ENCODE measurements at regions not wholly inside any gene's neighbourhood (a gene's known extent, or its start where the extent isn't known, plus 50 kb on each side); places are given as distances from the start of the nearest gene placed in this dataset.
"Not testable (repeated sequence)": the region's sequence is repeated elsewhere in the genome, so short reads cannot be mapped to it uniquely, and the experiment has no call there.

GRCh38 chr7:68752485-68753178, 845.6 kb upstream of the AUTS2 start:
- Histone ChIP-seq H3K4me3 (ENCODE audit: low read length) (no peak overlapping the region), H3K4me1 (ENCODE audit: insufficient read depth, low read length) (no peaks in the 10 kb centered on the region), H3K27ac (ENCODE audit: low read length) (no peak overlapping the region), H3K27me3 (ENCODE audit: insufficient read depth, low read length) (no peaks in the 10 kb centered on the region), H3K9ac (ENCODE audit: low read depth, low read length) (no peak overlapping the region), H3K36me3 (ENCODE audit: insufficient read depth, low read depth, low read length) (no peaks in the 10 kb centered on the region), H3K9me3 (ENCODE audit: insufficient read depth, low read depth, low read length) (no peaks in the 10 kb centered on the region)

GRCh38 chr7:68754414-68754813, 843.9 kb upstream of the AUTS2 start:
- Histone ChIP-seq H3K4me3 (ENCODE audit: low read length) (no peak overlapping the region), H3K27ac (ENCODE audit: low read length) (no peak overlapping the region), H3K4me1 (ENCODE audit: insufficient read depth, low read length) (no peaks in the 10 kb centered on the region), H3K36me3 (ENCODE audit: insufficient read depth, low read depth, low read length) (no peaks in the 10 kb centered on the region), H3K9ac (ENCODE audit: low read depth, low read length) (no peak overlapping the region), H3K9me3 (ENCODE audit: insufficient read depth, low read depth, low read length) (no peaks in the 10 kb centered on the region), H3K27me3 (ENCODE audit: insufficient read depth, low read length) (no peaks in the 10 kb centered on the region)

- no peaks in the 10 kb centered on the region for H3K36me3 ChIP-seq (ENCODE audit: insufficient read depth, low read depth, low read length)
- no peak overlapping the region for H3K27ac ChIP-seq (ENCODE audit: low read length)
- no peaks in the 10 kb centered on the region for H3K27me3 ChIP-seq (ENCODE audit: insufficient read depth, low read length)
- H3K9me3 ChIP-seq (ENCODE audit: insufficient read depth, low read depth, low read length): peaks cover under 1% of the 10 kb centered on the region; the same call in 1 of the 2 replicates
- H3K4me1 ChIP-seq (ENCODE audit: insufficient read depth, low read length): no peaks in the 10 kb centered on the region
- no peak overlapping the region for H3K4me3 ChIP-seq (ENCODE audit: low read length)
- no peak overlapping the region for H3K9ac ChIP-seq (ENCODE audit: low read depth, low read length)
Observed at GRCh38 chr7:68756986-68757495, 841.2 kb upstream of the AUTS2 start.

- Histone ChIP-seq H3K9ac (ENCODE audit: low read depth, low read length) (no peak overlapping the region), H3K9me3 (ENCODE audit: insufficient read depth, low read depth, low read length) (peaks cover 12% of the 10 kb centered on the region), H3K27me3 (ENCODE audit: insufficient read depth, low read length) (no peaks in the 10 kb centered on the region), H3K4me3 (ENCODE audit: low read length) (no peak overlapping the region), H3K4me1 (ENCODE audit: insufficient read depth, low read length) (no peaks in the 10 kb centered on the region), H3K36me3 (ENCODE audit: insufficient read depth, low read depth, low read length) (no peaks in the 10 kb centered on the region), H3K27ac (ENCODE audit: low read length) (no peak overlapping the region)
Observed at GRCh38 chr7:68760556-68760955, 837.7 kb upstream of the AUTS2 start.

GRCh38 chr7:68767462-68767861, 830.8 kb upstream of the AUTS2 start:
- Histone ChIP-seq H3K4me1 (ENCODE audit: insufficient read depth, low read length) (no peaks in the 10 kb centered on the region), H3K27ac (ENCODE audit: low read length) (no peak overlapping the region), H3K4me3 (ENCODE audit: low read length) (no peak overlapping the region), H3K9me3 (ENCODE audit: insufficient read depth, low read depth, low read length) (peaks cover 7% of the 10 kb centered on the region), H3K9ac (ENCODE audit: low read depth, low read length) (no peak overlapping the region), H3K36me3 (ENCODE audit: insufficient read depth, low read depth, low read length) (no peaks in the 10 kb centered on the region), H3K27me3 (ENCODE audit: insufficient read depth, low read length) (no peaks in the 10 kb centered on the region)

- no peaks in the 10 kb centered on the region for H3K27me3 ChIP-seq (ENCODE audit: insufficient read depth, low read length)
Observed at GRCh38 chr7:68770649-68771048, 827.6 kb upstream of the AUTS2 start.

GRCh38 chr7:68776326-68776725, 821.9 kb upstream of the AUTS2 start:
- no peaks in the 10 kb centered on the region for H3K27me3 ChIP-seq (ENCODE audit: insufficient read depth, low read length)
- no peaks in the 10 kb centered on the region for H3K9me3 ChIP-seq (ENCODE audit: insufficient read depth, low read depth, low read length)
- no peaks in the 10 kb centered on the region for H3K4me1 ChIP-seq (ENCODE audit: insufficient read depth, low read length)
- H3K9ac ChIP-seq (ENCODE audit: low read depth, low read length): no peak overlapping the region
- H3K36me3 ChIP-seq (ENCODE audit: insufficient read depth, low read depth, low read length): no peaks in the 10 kb centered on the region
- H3K4me3 ChIP-seq (ENCODE audit: low read length): no peak overlapping the region
- H3K27ac ChIP-seq (ENCODE audit: low read length): no peak overlapping the region

More at GRCh38 chr7:68770649-68771048, 827.6 kb upstream of the AUTS2 start:
- Histone ChIP-seq H3K4me1 (ENCODE audit: insufficient read depth, low read length) (no peaks in the 10 kb centered on the region), H3K9ac (ENCODE audit: low read depth, low read length) (no peak overlapping the region), H3K36me3 (ENCODE audit: insufficient read depth, low read depth, low read length) (no peaks in the 10 kb centered on the region), H3K4me3 (ENCODE audit: low read length) (no peak overlapping the region), H3K27ac (ENCODE audit: low read length) (no peak overlapping the region), H3K9me3 (ENCODE audit: insufficient read depth, low read depth, low read length) (no peaks in the 10 kb centered on the region)

- Histone ChIP-seq H3K9me3 (ENCODE audit: insufficient read depth, low read depth, low read length) (no peaks in the 10 kb centered on the region), H3K4me3 (ENCODE audit: low read length) (no peak overlapping the region), H3K27me3 (ENCODE audit: insufficient read depth, low read length) (no peaks in the 10 kb centered on the region), H3K9ac (ENCODE audit: low read depth, low read length) (no peak overlapping the region), H3K4me1 (ENCODE audit: insufficient read depth, low read length) (peaks cover 4% of the 10 kb centered on the region; the same call in 1 of the 2 replicates), H3K27ac (ENCODE audit: low read length) (no peak overlapping the region), H3K36me3 (ENCODE audit: insufficient read depth, low read depth, low read length) (no peaks in the 10 kb centered on the region)
Observed at GRCh38 chr7:68783684-68784083, 814.6 kb upstream of the AUTS2 start.

- no peak overlapping the region for H3K9ac ChIP-seq (ENCODE audit: low read depth, low read length)
- H3K27ac ChIP-seq (ENCODE audit: low read length): no peak overlapping the region
- no peaks in the 10 kb centered on the region for H3K9me3 ChIP-seq (ENCODE audit: insufficient read depth, low read depth, low read length)
- peaks cover 4% of the 10 kb centered on the region; the same call in 1 of the 2 replicates for H3K4me1 ChIP-seq (ENCODE audit: insufficient read depth, low read length)
- no peak overlapping the region for H3K4me3 ChIP-seq (ENCODE audit: low read length)
- H3K27me3 ChIP-seq (ENCODE audit: insufficient read depth, low read length): no peaks in the 10 kb centered on the region
- H3K36me3 ChIP-seq (ENCODE audit: insufficient read depth, low read depth, low read length): no peaks in the 10 kb centered on the region
Observed at GRCh38 chr7:68785036-68785435, 813.2 kb upstream of the AUTS2 start.

- no peak overlapping the region for H3K4me3 ChIP-seq (ENCODE audit: low read length)
- no peaks in the 10 kb centered on the region for H3K36me3 ChIP-seq (ENCODE audit: insufficient read depth, low read depth, low read length)
- H3K27ac ChIP-seq (ENCODE audit: low read length): no peak overlapping the region
- no peaks in the 10 kb centered on the region for H3K9me3 ChIP-seq (ENCODE audit: insufficient read depth, low read depth, low read length)
- peaks cover 3% of the 10 kb centered on the region; the same call in 1 of the 2 replicates for H3K4me1 ChIP-seq (ENCODE audit: insufficient read depth, low read length)
- H3K9ac ChIP-seq (ENCODE audit: low read depth, low read length): no peak overlapping the region
- no peaks in the 10 kb centered on the region for H3K27me3 ChIP-seq (ENCODE audit: insufficient read depth, low read length)
Observed at GRCh38 chr7:68787566-68787965, 810.7 kb upstream of the AUTS2 start.

GRCh38 chr7:68788529-68788928, 809.7 kb upstream of the AUTS2 start:
- H3K4me3 ChIP-seq (ENCODE audit: low read length); H3K9me3 ChIP-seq (ENCODE audit: insufficient read depth, low read depth, low read length): not testable (repeated sequence)

GRCh38 chr7:68789597-68789996, 808.7 kb upstream of the AUTS2 start:
- Histone ChIP-seq H3K4me3 (ENCODE audit: low read length) (no peak overlapping the region), H3K9me3 (ENCODE audit: insufficient read depth, low read depth, low read length) (peaks cover 3% of the 10 kb centered on the region), H3K27me3 (ENCODE audit: insufficient read depth, low read length) (no peaks in the 10 kb centered on the region), H3K9ac (ENCODE audit: low read depth, low read length) (no peak overlapping the region), H3K27ac (ENCODE audit: low read length) (no peak overlapping the region), H3K36me3 (ENCODE audit: insufficient read depth, low read depth, low read length) (no peaks in the 10 kb centered on the region), H3K4me1 (ENCODE audit: insufficient read depth, low read length) (no peaks in the 10 kb centered on the region; the same call in 1 of the 2 replicates)

More at GRCh38 chr7:68788529-68788928, 809.7 kb upstream of the AUTS2 start:
- H3K27ac ChIP-seq (ENCODE audit: low read length); H3K27me3 ChIP-seq (ENCODE audit: insufficient read depth, low read length); H3K4me1 ChIP-seq (ENCODE audit: insufficient read depth, low read length); H3K36me3 ChIP-seq (ENCODE audit: insufficient read depth, low read depth, low read length); H3K9ac ChIP-seq (ENCODE audit: low read depth, low read length): not testable (repeated sequence)

All from iPS-20b (cell line).